ENCODE measurements at regions not wholly inside any gene's neighbourhood (a gene's known extent, or its start where the extent isn't known, plus 50 kb on each side); places are given as distances from the start of the nearest gene placed in this dataset.

- DNase-seq (ENCODE audit: insufficient read length, low spot score, missing footprints): no peak
- no peaks in the 10 kb centered on the region for H3K9me3 ChIP-seq (ENCODE audit: low read depth, low read length)
- no peaks in the 10 kb centered on the region for H3K27me3 ChIP-seq (ENCODE audit: insufficient read depth, low read length)
- no peak overlapping the region for H2AFZ ChIP-seq (ENCODE audit: low read length)
- H3K27ac ChIP-seq (ENCODE audit: low read depth, low read length): no peak overlapping the region
- no peaks in the 10 kb centered on the region for H4K20me1 ChIP-seq (ENCODE audit: insufficient read depth, low read length)
- no peaks in the 10 kb centered on the region for H3K79me2 ChIP-seq (ENCODE audit: insufficient read depth, low read length)
- H3K36me3 ChIP-seq (ENCODE audit: insufficient read depth, low read length): no peaks in the 10 kb centered on the region
- no peak for TF ChIP-seq CTCF (IDR thresholded peaks at IDR 0.05; ENCODE audit: extremely low read depth, low read depth, low read length)
- no peak overlapping the region for H3K4me2 ChIP-seq (ENCODE audit: insufficient read depth, low read length)
- no peak overlapping the region for H3K4me3 ChIP-seq (ENCODE audit: insufficient read depth, low read length)
- peaks cover 10% of the 10 kb centered on the region for H3K4me1 ChIP-seq (ENCODE audit: insufficient read depth, low read length)
These were observed 64.4 kb upstream of the IYD start for GRCh38 chr6:150304429-150304828.

GRCh38 chr6:150306290-150306689 lies 62.5 kb upstream of the IYD start:
- Histone ChIP-seq H3K27ac (ENCODE audit: low read depth, low read length) (no peak overlapping the region), H3K4me3 (ENCODE audit: insufficient read depth, low read length) (no peak overlapping the region), H3K9me3 (ENCODE audit: low read depth, low read length) (no peaks in the 10 kb centered on the region), H3K79me2 (ENCODE audit: insufficient read depth, low read length) (no peaks in the 10 kb centered on the region), H3K36me3 (ENCODE audit: insufficient read depth, low read length) (no peaks in the 10 kb centered on the region), H3K4me2 (ENCODE audit: insufficient read depth, low read length) (no peak overlapping the region), H3K27me3 (ENCODE audit: insufficient read depth, low read length) (no peaks in the 10 kb centered on the region), H4K20me1 (ENCODE audit: insufficient read depth, low read length) (no peaks in the 10 kb centered on the region), H3K4me1 (ENCODE audit: insufficient read depth, low read length) (peaks cover 10% of the 10 kb centered on the region), H2AFZ (ENCODE audit: low read length) (no peak overlapping the region)
- no peak for TF ChIP-seq CTCF (IDR thresholded peaks at IDR 0.05; ENCODE audit: extremely low read depth, low read depth, low read length)
- no peak for DNase-seq (ENCODE audit: insufficient read length, low spot score, missing footprints)

- Histone ChIP-seq H2AFZ (ENCODE audit: low read length) (no peak overlapping the region), H3K79me2 (ENCODE audit: insufficient read depth, low read length) (no peaks in the 10 kb centered on the region), H3K4me3 (ENCODE audit: insufficient read depth, low read length) (no peak overlapping the region), H3K27ac (ENCODE audit: low read depth, low read length) (no peak overlapping the region), H3K36me3 (ENCODE audit: insufficient read depth, low read length) (no peaks in the 10 kb centered on the region), H3K27me3 (ENCODE audit: insufficient read depth, low read length) (no peaks in the 10 kb centered on the region), H3K4me1 (ENCODE audit: insufficient read depth, low read length) (peaks cover 3% of the 10 kb centered on the region), H4K20me1 (ENCODE audit: insufficient read depth, low read length) (no peaks in the 10 kb centered on the region), H3K4me2 (ENCODE audit: insufficient read depth, low read length) (no peak overlapping the region), H3K9me3 (ENCODE audit: low read depth, low read length) (no peaks in the 10 kb centered on the region)
- DNase-seq (ENCODE audit: insufficient read length, low spot score, missing footprints): no peak
- no peak for TF ChIP-seq CTCF (IDR thresholded peaks at IDR 0.05; ENCODE audit: extremely low read depth, low read depth, low read length)
These were observed 61.3 kb upstream of the IYD start for GRCh38 chr6:150307520-150307919.

- no peak overlapping the region for H3K4me2 ChIP-seq (ENCODE audit: insufficient read depth, low read length)
- no peaks in the 10 kb centered on the region for H3K9me3 ChIP-seq (ENCODE audit: low read depth, low read length)
- TF ChIP-seq CTCF (IDR thresholded peaks at IDR 0.05; ENCODE audit: extremely low read depth, low read depth, low read length): no peak
- H2AFZ ChIP-seq (ENCODE audit: low read length): no peak overlapping the region
- no peaks in the 10 kb centered on the region for H3K79me2 ChIP-seq (ENCODE audit: insufficient read depth, low read length)
- no peaks in the 10 kb centered on the region for H3K4me1 ChIP-seq (ENCODE audit: insufficient read depth, low read length)
- H3K27me3 ChIP-seq (ENCODE audit: insufficient read depth, low read length): no peaks in the 10 kb centered on the region
- no peak for DNase-seq (ENCODE audit: insufficient read length, low spot score, missing footprints)
- H3K4me3 ChIP-seq (ENCODE audit: insufficient read depth, low read length): no peak overlapping the region
- H3K36me3 ChIP-seq (ENCODE audit: insufficient read depth, low read length): no peaks in the 10 kb centered on the region
- H4K20me1 ChIP-seq (ENCODE audit: insufficient read depth, low read length): no peaks in the 10 kb centered on the region
- no peak overlapping the region for H3K27ac ChIP-seq (ENCODE audit: low read depth, low read length)
These were observed 59.8 kb upstream of the IYD start for GRCh38 chr6:150308812-150309645.

Measured in osteoblast (primary cell).